ENCODE measurements at regions not wholly inside any gene's neighbourhood (a gene's known extent, or its start where the extent isn't known, plus 50 kb on each side); places are given as distances from the start of the nearest gene placed in this dataset.

GRCh38 chr11:131064373-131064991 lies 148.2 kb upstream of the SNX19 start:
- no peaks in the 10 kb centered on the region for H3K9me3 ChIP-seq
- 23% methylated on average over 11 of the region's 12 CpGs for WGBS
- no peak overlapping the region for H3K4me3 ChIP-seq
- H3K27ac ChIP-seq (replicated peaks in 1 of 4), result no peak overlapping the region
- TF ChIP-seq CTCF (IDR thresholded peaks at IDR 0.05) (peak; percentile 71 to 82 (median 71)), POLR2A (IDR thresholded peaks at IDR 0.05; ENCODE audit: low read depth) (no peak)
- H3K27me3 ChIP-seq, result peaks cover 0 to 12% (median 0%) of the 10 kb centered on the region in 4 donors
- H3K36me3 ChIP-seq, result no peaks in the 10 kb centered on the region
- peak; percentile 92 for DNase-seq (ENCODE audit: extremely low spot score)
- intact Hi-C loops (cut with DNase I), result loop anchor here (2.0 to 5.0 kb wide), 2 partner anchors 448 to 608 kb away; no protein-coding TSS in a partner anchor
- H3K4me1 ChIP-seq, result no peaks in the 10 kb centered on the region

GRCh38 chr11:131065435-131066413 lies 149.4 kb upstream of the SNX19 start:
- Histone ChIP-seq H3K36me3 (no peaks in the 10 kb centered on the region), H3K27me3 (peaks cover 0 to 12% (median 0%) of the 10 kb centered on the region in 4 donors), H3K4me1 (no peaks in the 10 kb centered on the region), H3K9me3 (no peaks in the 10 kb centered on the region), H3K4me3 (no peak overlapping the region), H3K27ac (replicated peaks in 1 of 4) (no peak overlapping the region)
- TF ChIP-seq POLR2AphosphoS5 (IDR thresholded peaks at IDR 0.05) (no peak), CTCF (IDR thresholded peaks at IDR 0.05) (no peak), POLR2A (IDR thresholded peaks at IDR 0.05; ENCODE audit: low read depth) (no peak), EP300 (IDR thresholded peaks at IDR 0.05) (no peak)
- DNase-seq (ENCODE audit: extremely low spot score), result peak; percentile 89
- intact Hi-C loops (cut with DNase I), result loop anchor here (2.0 kb wide), 1 partner anchor 607 kb away; no protein-coding TSS in a partner anchor
- WGBS, result 76% methylated on average over 13 of the region's 13 CpGs

- 85% methylated on average over 7 of the region's 7 CpGs for WGBS
Measured at GRCh38 chr11:131066551-131066950, 150.3 kb upstream of the SNX19 start.

DNA sequence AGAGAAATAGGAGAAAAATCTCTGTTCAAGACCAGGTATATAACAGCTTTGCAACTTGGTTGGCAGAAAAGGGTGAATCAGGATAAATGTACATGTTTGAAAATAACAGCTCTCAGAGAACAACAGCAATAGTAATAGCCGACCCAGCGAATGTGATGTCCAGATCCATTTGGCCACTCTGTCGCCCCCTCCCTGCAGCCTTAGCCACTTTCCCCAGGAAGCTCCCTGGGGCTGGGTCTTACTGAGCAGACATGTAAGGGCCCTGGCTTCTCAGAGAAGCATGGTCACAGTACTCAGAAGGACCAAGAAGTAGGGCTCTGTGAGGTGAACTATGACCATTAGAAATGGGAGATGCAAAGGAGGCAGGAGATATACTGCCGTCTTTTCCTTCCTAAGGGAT lies 154.1 kb upstream of the SNX19 start:
- TF ChIP-seq POLR2AphosphoS5 (IDR thresholded peaks at IDR 0.05) (no peak), POLR2A (IDR thresholded peaks at IDR 0.05; ENCODE audit: low read depth) (no peak)
- intact Hi-C loops (cut with DNase I), result no loop called here
- no peaks in the 10 kb centered on the region for H3K9me3 ChIP-seq
- H3K36me3 ChIP-seq, result no peaks in the 10 kb centered on the region
- H3K4me1 ChIP-seq, result no peaks in the 10 kb centered on the region
- H3K27ac ChIP-seq (replicated peaks in 1 of 4), result no peak overlapping the region
- no peak overlapping the region for H3K4me3 ChIP-seq
- 94% methylated on average over 4 of the region's 4 CpGs for WGBS
- H3K27me3 ChIP-seq, result peaks cover 0 to 12% (median 0%) of the 10 kb centered on the region in 4 donors
- DNase-seq (ENCODE audit: extremely low spot score), result peak; percentile 82

More at GRCh38 chr11:131066551-131066950, 150.3 kb upstream of the SNX19 start:
- H3K4me1 ChIP-seq, result no peaks in the 10 kb centered on the region
- no peak overlapping the region for H3K27ac ChIP-seq (replicated peaks in 1 of 4)
- H3K36me3 ChIP-seq, result no peaks in the 10 kb centered on the region
- H3K27me3 ChIP-seq, result peaks cover 0 to 12% (median 0%) of the 10 kb centered on the region in 4 donors
- peak; percentile 90 for DNase-seq (ENCODE audit: extremely low spot score)
- no peak for TF ChIP-seq EP300 (IDR thresholded peaks at IDR 0.05)
- no peak for TF ChIP-seq POLR2A (IDR thresholded peaks at IDR 0.05; ENCODE audit: low read depth)
- no peak for TF ChIP-seq CTCF (IDR thresholded peaks at IDR 0.05)
- no peak for TF ChIP-seq POLR2AphosphoS5 (IDR thresholded peaks at IDR 0.05)
- H3K9me3 ChIP-seq, result no peaks in the 10 kb centered on the region
- intact Hi-C loops (cut with DNase I), result no loop called here
- H3K4me3 ChIP-seq, result no peak overlapping the region

DNA sequence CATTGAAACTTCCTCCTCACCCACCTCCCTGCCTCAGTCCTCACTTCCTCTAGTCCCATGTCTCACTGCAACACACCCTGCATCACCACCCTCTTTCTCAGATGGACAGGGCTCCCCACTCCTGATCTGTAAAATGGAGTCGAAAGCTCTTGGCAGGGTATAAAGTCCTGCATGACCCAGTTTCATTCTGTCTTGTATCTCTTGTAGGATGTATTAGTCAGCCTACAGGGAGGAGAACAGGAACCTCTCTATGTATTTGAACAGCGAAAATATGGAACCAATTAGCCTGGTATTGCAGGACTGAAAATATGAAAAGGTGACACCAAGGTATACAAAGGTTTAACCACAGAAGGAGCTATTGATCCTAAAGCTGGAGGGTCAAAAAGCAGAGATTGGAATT lies 156.9 kb upstream of the SNX19 start:
- TF ChIP-seq POLR2A (IDR thresholded peaks at IDR 0.05; ENCODE audit: low read depth) (no peak), CTCF (IDR thresholded peaks at IDR 0.05) (no peak), POLR2AphosphoS5 (IDR thresholded peaks at IDR 0.05) (no peak), EP300 (IDR thresholded peaks at IDR 0.05) (no peak)
- no peak for DNase-seq (ENCODE audit: extremely low spot score)
- Histone ChIP-seq H3K27ac (replicated peaks in 1 of 4) (no peak overlapping the region), H3K4me3 (no peak overlapping the region), H3K9me3 (no peaks in the 10 kb centered on the region), H3K27me3 (no peaks in the 10 kb centered on the region), H3K36me3 (no peaks in the 10 kb centered on the region), H3K4me1 (no peaks in the 10 kb centered on the region)
- intact Hi-C loops (cut with DNase I), result no loop called here
- 94% methylated on average over 2 of the region's 2 CpGs for WGBS
